Left ventricle myocardium superior (tissue), 1 donor: ENCODE measurements at regions not wholly inside any gene's neighbourhood (a gene's known extent, or its start where the extent isn't known, plus 50 kb on each side); places are given as distances from the start of the nearest gene placed in this dataset.
"Not testable (repeated sequence)": the region's sequence is repeated elsewhere in the genome, so short reads cannot be mapped to it uniquely, and the experiment has no call there.

Experiments used
- ATAC-seq: fragments of 200-7000 bp; cut with Tn5 transposase; one replicate; pipeline ENCODE4 v1.9.1; 2020; ENCODE audit warnings: mild to moderate bottlenecking, moderate library complexity
- DNase-seq: peaks from one replicate; pipeline ENCODE4 v3.0.0-alpha.2; 2020
- intact Hi-C: fragments of 100-400 bp; cut with micrococcal nuclease; formaldehyde crosslinking; loops from one replicate; pipeline ENCODE4 v1.11.0; 2022
- donor health status: DM: no; HTN: yes; CAD: no; lungs with severe emphysema.

DNA sequence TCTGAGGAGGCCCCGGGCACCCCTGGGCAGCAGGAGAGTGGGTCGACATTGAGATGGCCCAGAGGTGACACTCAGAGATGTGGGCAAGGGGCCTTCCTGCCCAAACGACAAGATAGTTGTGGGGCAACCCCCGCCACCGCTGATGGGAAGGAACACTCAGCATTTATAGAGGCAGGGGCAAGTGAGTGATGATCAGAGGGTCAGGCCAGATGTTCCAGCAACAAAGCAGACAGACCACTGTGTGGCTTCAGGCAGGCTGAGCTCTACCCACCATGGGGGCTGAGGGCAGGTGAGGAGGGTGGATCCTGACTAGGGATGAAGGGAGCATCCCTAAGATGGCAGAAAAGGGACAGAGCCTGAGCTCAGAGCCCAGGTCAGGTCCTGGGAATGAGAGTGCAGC lies 362.7 kb downstream of the PTPRU start:
- DNase-seq, result no peak
- no peak for ATAC-seq
- intact Hi-C loops, result no loop called here

DNA sequence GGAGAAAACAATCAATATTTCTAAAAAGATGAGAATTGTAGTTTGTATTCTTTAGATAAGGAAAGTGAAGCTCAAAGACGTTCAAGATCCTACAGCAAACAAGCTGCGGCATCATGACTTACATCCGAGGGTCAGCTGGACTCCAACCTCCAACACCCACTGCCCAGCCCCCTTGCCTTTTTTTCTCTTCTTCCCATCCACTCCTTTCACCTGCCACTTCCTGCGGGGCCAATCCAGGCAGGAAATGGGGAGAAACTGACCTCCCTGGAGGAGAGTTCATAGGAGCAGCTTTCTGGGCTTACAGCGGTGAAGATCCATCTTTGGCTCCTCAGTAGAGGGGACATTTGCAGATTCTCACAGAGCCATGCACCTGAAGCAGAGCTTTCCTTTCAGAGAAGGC lies 361.5 kb downstream of the PTPRU start:
- intact Hi-C loops, result no loop called here
- no peak for DNase-seq
- ATAC-seq, result no peak

DNA sequence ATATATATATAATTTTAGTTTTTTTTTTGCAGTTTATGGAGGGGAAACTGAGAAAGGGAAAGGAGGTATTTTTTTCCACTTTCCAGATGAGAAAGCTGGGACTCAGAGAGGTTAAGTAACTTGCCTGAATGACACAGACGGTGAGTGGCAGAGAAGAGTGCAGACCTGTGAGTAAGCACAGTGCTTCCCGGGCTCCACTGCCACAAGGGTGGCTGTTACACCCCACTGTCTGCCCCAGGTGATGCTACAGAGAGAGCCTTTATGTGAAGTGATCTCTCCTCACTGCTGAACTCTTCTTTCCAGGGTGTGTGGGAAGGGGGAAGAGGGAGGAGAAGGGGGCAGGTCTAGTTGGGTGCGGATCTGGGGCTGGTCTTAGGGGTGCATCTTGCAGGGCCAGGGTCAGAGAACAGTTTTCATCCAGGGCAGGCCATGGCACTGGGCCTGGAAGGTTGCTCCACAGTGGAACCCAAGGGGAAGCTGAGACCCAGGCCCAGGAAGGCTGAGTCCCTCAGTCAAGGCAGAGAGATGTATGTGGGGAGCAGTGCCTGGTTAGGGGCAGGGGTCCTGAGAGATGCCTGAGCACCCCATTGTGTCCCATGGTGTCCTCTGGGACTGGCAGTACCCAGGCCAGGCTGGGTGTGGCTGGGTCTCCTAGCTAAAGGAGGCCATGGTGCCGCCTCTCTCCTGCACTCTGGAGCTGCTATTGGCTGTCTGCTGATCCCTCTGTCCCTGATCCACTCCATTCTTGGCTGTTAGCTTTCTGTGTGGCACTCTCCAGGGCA lies 357.5 kb downstream of the PTPRU start:
- DNase-seq (no peak), ATAC-seq (no peak)
- intact Hi-C loops, result no loop called here

DNA sequence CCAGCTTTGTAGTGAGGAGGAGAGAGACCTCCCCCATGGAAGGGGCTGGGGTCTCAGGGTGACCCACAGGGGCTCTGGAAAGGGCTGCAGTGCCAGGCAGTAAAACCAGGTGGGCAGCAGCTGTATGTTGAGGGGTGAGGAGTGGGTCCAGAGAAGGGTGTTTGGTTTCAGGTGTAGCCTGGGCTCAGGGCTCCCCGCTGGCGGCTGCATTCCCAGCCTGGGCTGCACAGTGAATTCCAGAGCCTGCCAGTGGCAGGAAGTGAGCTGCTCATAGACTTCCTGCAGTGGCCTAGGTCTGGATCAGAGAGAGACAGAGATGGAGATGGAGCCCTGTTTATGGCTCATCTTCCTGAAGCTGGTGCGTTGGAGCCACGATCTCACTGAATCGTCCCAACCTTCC lies 356.4 kb downstream of the PTPRU start:
- ATAC-seq (no peak), DNase-seq (no peak)
- intact Hi-C loops, result no loop called here

DNA sequence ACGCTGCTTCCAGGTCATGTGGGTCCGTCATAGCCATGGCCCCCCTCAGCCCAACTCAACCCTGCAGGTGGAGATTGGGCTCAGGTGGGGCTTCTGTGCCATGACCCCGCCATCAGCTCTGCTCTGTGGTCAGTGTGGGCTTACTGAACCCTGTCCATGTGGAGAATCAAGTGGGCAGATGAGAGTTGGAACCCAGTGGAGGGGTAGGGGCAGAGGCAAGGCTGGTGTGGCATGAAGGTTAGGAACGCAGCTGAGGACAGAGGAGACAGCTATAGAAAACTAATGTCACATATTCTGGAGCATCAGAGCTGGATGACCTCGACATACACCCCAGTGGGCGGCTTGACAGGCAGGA lies 355.9 kb downstream of the PTPRU start:
- ATAC-seq (no peak), DNase-seq (no peak)
- intact Hi-C loops, result no loop called here

DNA sequence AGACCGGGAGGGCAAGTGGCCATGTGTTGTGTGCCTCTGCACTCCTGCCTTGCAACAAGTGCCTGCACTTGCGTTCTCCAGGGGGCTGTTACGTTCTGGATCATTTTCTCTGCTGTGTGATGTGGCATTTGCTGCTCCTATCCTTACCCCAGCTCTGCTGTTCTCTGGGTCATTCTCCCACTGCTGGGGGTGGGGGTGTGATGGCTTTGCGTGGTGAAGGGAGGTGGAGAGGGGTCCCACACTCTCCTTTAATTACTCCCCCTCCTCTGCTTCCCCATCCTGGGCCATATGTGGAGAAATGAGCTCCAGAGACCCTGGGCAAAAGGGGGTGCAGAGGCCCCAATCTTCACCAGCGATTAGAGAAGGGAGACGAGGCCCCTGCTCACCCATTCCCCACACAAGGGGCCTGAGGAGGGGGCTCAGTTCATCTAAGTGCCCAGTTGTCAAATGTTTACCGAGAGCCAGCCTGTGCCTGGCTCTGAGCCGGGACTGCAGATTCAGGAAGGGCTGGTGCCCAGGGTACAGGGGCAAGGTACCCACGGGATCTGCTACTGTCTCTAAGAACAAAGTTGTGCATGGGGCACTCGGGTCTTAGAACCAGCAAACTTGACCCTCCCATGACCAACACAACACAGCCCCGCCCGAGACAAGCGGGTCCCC lies 355.4 kb downstream of the PTPRU start:
- intact Hi-C loops, result no loop called here
- ATAC-seq (no peak), DNase-seq (no peak)

DNA sequence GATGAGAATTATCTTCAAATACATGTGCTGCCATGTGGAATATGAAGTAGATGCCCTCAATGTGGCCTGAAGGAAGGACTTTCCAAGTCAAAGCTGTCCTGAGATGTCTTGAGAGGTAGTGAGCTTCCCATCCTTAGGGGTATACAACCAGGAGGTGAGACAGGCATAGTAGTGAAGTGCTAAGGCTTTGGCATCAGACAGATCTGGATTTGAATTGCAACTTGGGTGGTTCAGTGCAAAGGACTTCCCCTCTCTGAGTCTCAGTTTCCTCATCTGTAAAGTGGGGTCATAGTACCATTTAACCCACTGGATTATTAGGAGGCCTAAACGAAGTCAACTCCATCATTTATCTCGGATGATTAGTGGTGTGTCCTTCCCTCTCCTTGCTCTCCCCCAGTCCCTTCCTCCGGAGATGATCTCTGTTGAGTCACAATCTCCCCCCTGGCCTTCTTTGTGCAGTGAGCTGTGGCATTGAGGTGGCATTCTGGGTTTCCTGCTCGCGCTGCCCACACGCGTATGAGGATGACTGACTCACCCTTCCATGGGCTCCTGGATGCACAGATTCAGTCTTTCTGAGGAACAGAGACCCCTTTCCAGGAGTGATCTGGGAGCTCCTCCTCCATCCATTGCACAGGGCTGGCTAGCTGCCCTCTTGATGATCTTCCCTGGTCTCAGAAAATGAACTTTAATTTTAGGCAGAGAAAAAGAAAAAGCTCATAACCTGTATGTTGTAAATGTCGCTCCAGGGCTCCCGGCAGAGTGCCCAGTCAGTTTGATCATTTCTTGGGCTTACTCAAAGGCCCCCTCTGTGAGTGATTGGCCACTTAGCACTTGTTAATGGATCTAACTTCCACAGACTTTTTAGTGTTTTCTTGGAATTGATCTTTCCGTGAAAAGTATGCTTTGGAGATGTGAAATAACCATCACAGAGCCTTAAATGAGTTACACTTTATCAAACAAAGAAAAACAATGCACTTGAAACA lies 354.6 kb downstream of the PTPRU start:
- intact Hi-C loops, result no loop called here
- DNase-seq (no peak), ATAC-seq (no peak)

DNA sequence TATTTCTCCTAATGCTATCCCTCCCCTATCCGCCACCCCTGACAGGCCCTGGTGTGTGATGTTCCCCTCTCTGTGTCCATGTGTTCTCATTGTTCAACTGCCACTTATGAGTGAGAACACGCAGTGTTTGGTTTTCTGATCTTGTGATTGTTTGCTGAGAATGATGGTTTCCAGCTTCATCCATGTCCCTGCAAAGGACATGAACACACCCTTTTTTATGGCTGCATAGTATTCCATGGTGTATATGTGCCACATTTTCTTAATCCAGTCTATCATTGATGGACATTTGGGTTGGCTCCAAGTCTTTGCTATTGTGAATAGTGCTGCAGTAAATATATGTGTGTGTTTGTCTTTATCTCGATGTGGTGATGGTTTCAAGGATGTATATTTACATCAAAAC lies 353.4 kb downstream of the PTPRU start:
- ATAC-seq, DNase-seq, intact Hi-C loops: not testable (repeated sequence)

DNA sequence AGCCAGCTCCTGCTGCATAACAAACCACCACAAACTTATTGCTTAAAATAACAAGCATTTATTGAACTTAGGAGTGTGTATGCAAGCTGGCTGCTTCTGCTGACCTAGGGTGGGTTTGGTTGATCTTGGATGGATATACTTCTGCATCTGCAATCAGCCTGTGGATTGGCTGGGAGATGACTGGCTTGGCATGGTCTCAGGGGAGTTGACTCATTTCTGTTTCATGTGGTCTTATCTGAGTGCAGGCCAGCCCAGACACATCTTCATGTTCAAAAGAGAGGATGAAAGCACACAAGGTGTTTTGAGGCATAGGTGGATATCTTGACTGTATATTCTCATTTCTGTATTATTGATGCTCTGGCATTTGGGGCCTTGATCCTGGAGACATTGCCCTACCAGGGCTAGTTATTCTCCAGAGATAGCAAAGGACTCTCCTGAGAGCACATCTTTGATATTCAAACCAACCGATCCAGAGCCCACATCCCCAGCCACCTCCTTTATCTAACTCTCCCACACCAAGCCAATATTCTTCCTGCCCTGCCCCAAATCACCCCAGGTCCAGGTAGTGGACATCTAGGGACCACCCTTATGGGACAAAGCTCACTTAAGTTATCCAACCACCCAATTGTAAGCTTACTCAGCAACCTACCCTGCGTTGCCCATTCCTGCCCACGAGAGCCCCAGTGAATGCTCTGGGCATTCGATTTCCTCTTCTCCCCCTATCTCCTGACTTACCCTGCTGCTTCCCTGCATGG lies 350.8 kb downstream of the PTPRU start:
- no peak for ATAC-seq
- no peak for DNase-seq
- intact Hi-C loops, result no loop called here

DNA sequence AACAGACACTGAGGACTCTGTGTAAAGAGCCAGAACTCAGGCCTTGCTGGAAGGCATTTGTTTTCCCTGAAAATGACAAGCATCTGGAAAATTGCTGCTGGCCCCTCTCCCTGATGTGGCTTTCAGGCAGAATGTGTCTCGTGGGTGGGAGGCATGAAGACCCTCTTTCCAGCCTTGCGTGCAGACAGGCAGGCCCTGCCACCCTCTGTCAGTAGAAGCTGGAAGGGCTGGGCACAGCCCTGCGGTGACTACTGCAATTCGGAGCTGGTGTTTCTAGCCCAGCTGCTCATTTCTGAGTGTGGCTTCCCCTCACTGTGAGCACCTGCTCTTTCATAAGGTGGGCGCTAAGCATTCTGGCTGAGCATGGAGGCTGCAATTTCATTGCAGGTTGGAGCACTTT lies 349.9 kb downstream of the PTPRU start:
- ATAC-seq (no peak), DNase-seq (no peak)
- intact Hi-C loops, result no loop called here

DNA sequence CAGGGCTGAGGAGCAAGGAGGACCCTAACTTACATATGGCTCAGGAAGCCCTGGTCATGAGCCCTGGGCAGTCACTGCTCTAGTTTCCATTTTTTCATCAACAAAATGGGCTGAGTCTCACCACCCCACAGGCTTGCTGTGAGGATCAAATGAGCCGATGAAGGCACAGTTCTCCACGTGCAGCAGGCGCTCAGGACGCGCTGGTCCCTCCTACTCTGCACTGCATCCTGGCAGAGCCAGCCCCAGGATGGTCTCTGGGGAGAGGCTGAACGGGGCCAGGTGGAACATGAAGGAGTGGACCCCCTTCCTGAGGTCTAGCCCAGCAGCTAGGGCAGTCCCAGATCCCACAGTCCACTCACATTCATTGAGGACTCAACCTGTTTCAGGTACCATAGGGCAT lies 349.3 kb downstream of the PTPRU start:
- intact Hi-C loops, result no loop called here
- ATAC-seq (no peak), DNase-seq (no peak)

DNA sequence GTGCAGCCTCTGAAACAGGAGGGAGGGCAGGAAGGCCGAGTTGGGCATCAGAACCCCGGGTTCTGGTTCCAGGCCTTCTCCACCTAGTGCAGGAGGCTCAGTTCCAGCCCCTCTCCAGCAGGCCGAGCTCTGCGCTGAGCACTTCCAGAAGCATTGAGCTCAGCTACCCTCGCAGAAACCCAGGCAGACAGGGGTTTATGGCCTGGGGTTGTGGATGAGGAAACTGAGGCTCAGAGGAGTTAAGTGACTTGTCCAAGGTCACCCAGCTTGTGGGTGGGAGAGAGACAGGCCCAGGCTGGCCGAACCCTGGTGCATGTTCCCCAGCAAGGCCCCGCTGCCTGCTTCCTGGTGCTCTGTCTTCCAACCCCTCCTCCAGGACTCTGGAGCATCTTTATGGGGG lies 348.9 kb downstream of the PTPRU start:
- DNase-seq (no peak), ATAC-seq (no peak)
- intact Hi-C loops, result no loop called here

DNA sequence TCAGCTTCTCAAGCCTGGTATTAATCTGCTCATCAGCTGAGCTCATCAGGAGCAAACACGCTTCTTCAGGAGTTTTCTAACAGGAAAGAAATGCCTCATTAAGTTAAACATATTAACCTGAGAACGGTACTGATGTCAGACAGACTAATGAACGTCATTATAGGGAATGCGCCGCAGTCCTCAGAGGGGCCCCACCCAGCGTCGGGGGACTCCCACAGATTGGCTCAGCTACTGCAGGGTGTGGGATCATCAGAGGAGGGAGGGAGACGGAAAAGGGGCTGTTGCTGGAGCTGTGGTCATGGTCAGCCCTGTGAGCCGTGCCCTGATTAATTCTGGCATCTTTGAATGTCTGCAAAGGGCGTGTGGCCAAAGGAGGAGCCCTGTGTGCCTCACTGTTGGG lies 348.5 kb downstream of the PTPRU start:
- DNase-seq, result no peak
- ATAC-seq, result no peak
- intact Hi-C loops, result no loop called here

DNA sequence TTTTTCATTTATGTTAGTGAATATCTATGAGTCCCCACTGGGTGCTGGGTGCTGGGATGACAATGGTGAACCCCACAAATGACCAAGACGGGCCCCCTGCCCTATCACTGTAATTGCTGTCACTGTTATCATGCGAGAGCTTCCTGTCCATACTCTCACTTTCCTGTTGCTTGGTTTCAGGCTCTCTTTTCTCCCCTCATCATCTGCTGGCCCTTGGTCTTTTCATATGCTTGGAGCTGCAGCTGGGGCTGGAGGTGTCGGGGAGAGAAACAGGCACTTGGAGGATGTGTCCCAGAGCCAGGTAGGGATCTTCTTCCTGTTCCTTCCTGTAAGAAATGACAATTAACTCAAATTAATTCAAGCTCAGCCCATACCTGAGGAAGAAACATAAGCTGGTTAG lies 348.0 kb downstream of the PTPRU start:
- intact Hi-C loops, result no loop called here
- ATAC-seq (no peak), DNase-seq (no peak)

DNA sequence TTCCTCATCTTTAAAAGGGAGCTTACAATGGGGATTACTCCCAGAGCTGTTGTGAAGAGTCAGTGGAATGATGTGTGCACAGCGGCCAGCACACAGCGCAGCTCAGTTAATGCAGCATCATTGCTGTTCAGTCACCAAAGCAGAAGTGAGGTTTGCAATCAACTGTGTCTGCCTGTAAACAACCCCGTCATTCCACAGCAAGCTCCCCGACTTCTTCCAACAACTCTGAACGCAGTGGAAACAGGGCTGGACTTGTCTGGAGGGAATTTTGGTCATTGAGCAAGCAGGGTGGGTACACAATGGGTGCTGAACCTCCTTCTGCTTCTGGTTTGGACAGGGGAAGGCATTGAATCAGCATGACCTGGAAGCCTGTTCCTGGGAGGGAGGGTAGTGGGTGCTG lies 347.4 kb downstream of the PTPRU start:
- DNase-seq (no peak), ATAC-seq (no peak)
- intact Hi-C loops, result no loop called here

DNA sequence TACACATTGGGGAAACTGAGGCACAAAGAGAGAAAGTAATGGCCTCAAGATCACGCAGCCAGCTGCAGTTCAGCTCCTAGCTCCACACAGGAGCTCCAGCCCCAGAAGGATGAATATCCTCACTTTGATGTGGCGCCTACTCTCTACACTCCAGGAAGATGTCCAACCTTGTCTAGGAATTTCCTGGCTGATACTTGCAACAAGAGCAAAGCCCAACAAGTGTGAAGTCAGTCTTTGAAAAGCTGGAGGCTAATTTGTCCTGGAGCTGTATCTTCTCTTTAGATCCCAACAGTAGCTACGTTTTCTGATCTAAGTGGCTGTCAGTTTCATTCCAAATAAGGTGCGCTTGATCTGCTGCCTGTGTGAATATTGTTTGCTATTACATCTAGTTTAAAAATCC lies 344.9 kb downstream of the PTPRU start:
- DNase-seq (no peak), ATAC-seq (no peak)
- intact Hi-C loops, result no loop called here

DNA sequence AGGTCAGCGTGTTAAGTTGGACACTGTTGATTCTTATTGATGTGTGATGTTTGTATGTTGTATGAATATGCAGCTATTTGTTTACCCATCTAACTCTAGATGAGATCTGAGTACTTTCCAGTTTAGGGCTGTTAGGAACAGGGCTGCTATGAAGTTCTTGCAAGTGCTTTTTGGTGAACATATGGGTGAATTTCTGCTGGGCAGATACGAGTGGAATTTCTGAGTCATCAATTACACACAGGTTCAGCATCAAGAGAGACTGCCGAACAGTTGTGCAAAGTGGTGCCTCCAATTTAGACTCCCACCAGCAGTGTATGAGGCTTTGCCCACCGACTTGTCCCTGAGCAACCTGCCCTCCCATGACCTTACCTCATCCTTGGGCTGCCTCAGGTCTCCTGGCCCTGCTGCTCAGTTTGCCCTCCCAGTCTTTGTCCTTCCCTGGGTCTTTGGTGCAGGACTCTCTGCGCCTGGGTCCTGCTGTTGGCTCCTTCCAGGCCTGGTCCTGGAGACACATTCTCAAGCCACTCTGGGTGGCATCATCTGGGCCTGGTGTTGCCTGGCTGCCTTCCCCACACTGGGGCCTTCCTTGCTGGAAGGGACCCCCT lies 343.6 kb downstream of the PTPRU start:
- DNase-seq (no peak), ATAC-seq (no peak)
- intact Hi-C loops, result no loop called here

DNA sequence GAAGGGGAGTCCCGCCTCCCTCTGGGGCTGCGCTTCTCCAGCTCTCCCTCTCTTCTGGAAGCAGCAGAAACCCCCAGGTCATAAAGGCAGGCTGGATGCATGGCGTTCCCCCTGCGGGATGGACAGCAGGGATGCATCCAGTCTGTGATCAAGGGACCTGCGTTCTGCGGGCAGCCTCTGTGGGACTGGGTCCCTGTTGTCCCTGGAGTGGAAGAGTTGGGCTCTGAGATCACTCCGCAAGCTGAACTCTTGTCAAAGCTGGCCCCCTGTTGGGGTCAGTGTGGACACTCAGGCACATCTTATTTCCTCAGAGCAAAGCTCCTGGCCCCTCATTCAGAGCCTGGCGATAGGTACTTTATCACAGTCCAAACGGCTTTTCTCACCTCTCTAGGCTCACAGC lies 341.2 kb downstream of the PTPRU start:
- intact Hi-C loops, result no loop called here
- ATAC-seq, result no peak
- DNase-seq, result no peak

DNA sequence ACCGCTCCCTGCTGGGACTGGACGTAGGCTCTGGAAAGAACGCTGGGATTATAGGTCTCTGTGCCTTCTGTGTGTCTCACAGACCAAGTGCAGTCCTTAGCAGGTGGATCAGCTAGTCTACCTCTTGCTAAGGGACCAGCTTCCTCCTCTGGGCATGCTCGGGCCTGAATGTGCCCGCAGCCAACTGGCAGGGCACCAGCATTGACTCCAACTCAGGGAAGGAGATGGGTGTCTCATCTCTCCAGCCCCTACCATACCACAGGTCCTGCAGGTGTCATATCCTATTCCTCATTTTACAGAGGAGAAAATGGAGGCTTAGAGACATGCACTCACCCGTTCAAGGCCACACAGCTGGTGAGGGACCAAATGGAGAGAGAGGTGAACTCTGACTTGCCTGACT lies 340.2 kb downstream of the PTPRU start:
- intact Hi-C loops, result no loop called here

More for the DNA sequence above, 340.2 kb downstream of the PTPRU start:
- no peak for DNase-seq
- no peak for ATAC-seq
